Karpas-422 (cell line): ENCODE measurements at regions not wholly inside any gene's neighbourhood (a gene's known extent, or its start where the extent isn't known, plus 50 kb on each side); places are given as distances from the start of the nearest gene placed in this dataset.
A peak's percentile ranks its signal among the peaks of the same experiment; 100 is the strongest.

Source experiments
- DNase-seq: peaks from one replicate; pipeline ENCODE4 v3.0.0-alpha.2; 2015
- H2AFZ ChIP-seq: fragments of 200-600 bp; sonication (generic); 2 replicates; pipeline ENCODE4 v1.6.1; 2014; ENCODE audit warnings: antibody characterized with exemption, low read length, mixed read lengths
- H3K27ac ChIP-seq: fragments of 200-600 bp; sonication (generic); 2 replicates; pipeline ENCODE4 v1.5.1; 2014; ENCODE audit warnings: mild to moderate bottlenecking, low read length, moderate library complexity
- H3K27me3 ChIP-seq: fragments of 200-600 bp; sonication (generic); 2 replicates; pipeline ENCODE4 v1.6.1; 2014; ENCODE audit warnings: low read length, mixed read lengths
- H3K36me3 ChIP-seq: fragments of 200-600 bp; sonication (generic); 2 replicates; pipeline ENCODE4 v1.6.1; 2014; ENCODE audit warnings: low read length, mixed read lengths; ENCODE audit not compliant: insufficient read depth
- H3K4me1 ChIP-seq: fragments of 200-600 bp; sonication (generic); 2 replicates; pipeline ENCODE4 v1.6.1; 2014; ENCODE audit warnings: mild to moderate bottlenecking, low read length, mixed read lengths
- H3K4me2 ChIP-seq: fragments of 200-600 bp; sonication (generic); 2 replicates; pipeline ENCODE4 v1.6.1; 2014; ENCODE audit warnings: low read length, low read depth, mild to moderate bottlenecking; ENCODE audit not compliant: poor library complexity, severe bottlenecking
- H3K4me3 ChIP-seq: fragments of 200-600 bp; sonication (generic); 2 replicates; pipeline ENCODE4 v1.5.1; 2014; ENCODE audit warnings: mild to moderate bottlenecking, antibody characterized with exemption, low read length, mixed read lengths
- H3K79me2 ChIP-seq: fragments of 200-600 bp; sonication (generic); 2 replicates; pipeline ENCODE4 v1.6.1; 2014; ENCODE audit warnings: mild to moderate bottlenecking, low read length, mixed read lengths
- H3K9ac ChIP-seq: fragments of 200-600 bp; sonication (generic); 2 replicates; pipeline ENCODE4 v1.6.0; 2014; ENCODE audit warnings: low read length
- H3K9me2 ChIP-seq: fragments of 200-600 bp; sonication (generic), shearing (Covaris generic); replicated peaks from 2 replicates; pipeline ENCODE4 v1.6.0; 2014; ENCODE audit warnings: mild to moderate bottlenecking, low read length, moderate library complexity; ENCODE audit not compliant: insufficient read depth
- H3K9me3 ChIP-seq: fragments of 300-700, 200-600 bp; sonication (generic); 2 replicates; pipeline ENCODE4 v1.6.1; 2014; ENCODE audit warnings: low read length, mixed read lengths
- H4K20me1 ChIP-seq: fragments of 200-600 bp; sonication (generic); 2 replicates; pipeline ENCODE4 v1.6.1; 2014; ENCODE audit warnings: mild to moderate bottlenecking, antibody characterized with exemption, low read length, low read depth; ENCODE audit not compliant: insufficient read depth

- Histone ChIP-seq H3K4me3 (no peak overlapping the region), H4K20me1 (no peaks in the 10 kb centered on the region), H3K9ac (no peak overlapping the region), H3K36me3 (no peaks in the 10 kb centered on the region), H3K79me2 (no peaks in the 10 kb centered on the region), H2AFZ (no peak overlapping the region), H3K9me3 (no peaks in the 10 kb centered on the region), H3K27ac (no peak overlapping the region), H3K9me2 (no peaks in the 10 kb centered on the region), H3K4me1 (no peaks in the 10 kb centered on the region), H3K4me2 (no peak overlapping the region), H3K27me3 (no peaks in the 10 kb centered on the region; the same call in 1 of the 2 replicates)
- no peak for DNase-seq
These were observed 180.0 kb upstream of the LNX1 start for GRCh38 chr4:53771326-53771725.

- no peak overlapping the region for H3K4me2 ChIP-seq
- no peaks in the 10 kb centered on the region for H3K36me3 ChIP-seq
- no peaks in the 10 kb centered on the region for H4K20me1 ChIP-seq
- H3K9ac ChIP-seq = no peak overlapping the region
- no peaks in the 10 kb centered on the region for H3K4me1 ChIP-seq
- no peak overlapping the region for H3K4me3 ChIP-seq
- H3K9me2 ChIP-seq = no peaks in the 10 kb centered on the region
- no peak overlapping the region for H3K27ac ChIP-seq
- H3K79me2 ChIP-seq = no peaks in the 10 kb centered on the region
- no peaks in the 10 kb centered on the region; the same call in 1 of the 2 replicates for H3K27me3 ChIP-seq
- H3K9me3 ChIP-seq = no peaks in the 10 kb centered on the region
- H2AFZ ChIP-seq = no peak overlapping the region
- DNase-seq = no peak
These were observed 176.2 kb upstream of the LNX1 start for GRCh38 chr4:53767482-53767881.

DNA sequence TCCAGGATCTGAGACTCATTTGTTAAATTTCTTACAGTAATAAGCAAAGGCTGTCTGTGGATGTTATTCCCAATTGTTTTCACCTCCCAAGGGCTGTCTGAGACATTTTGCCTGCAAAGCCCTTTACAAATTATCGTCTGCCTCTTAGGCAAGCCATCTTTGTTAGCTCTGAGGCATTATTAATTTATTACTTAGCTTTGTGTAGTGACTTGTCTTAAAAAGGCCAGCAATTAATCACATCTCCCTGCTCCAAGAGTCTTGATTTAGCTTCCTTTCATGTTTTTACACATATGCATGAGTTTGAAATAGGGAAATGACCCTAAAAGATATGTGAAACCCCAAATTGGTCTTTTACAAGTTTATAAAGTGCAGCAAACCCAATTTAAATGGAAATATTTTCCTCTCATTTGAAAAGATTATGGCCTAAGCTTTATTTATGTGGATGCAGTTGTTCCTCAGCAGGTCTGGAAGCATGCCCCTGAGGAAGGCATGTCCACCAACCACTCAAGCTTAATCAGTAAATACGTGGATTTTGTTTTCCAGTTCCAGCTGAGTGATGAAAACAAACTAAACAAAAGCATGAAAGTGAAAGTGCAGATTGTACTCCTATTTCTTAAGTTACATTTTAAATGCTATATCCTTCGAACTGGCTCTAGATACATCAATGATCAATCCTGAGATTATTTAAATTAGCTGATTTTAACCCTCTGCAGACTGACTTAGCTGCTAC is 173.6 kb upstream of the LNX1 start:
- no peaks in the 10 kb centered on the region for H3K4me1 ChIP-seq
- H3K9ac ChIP-seq = no peak overlapping the region
- no peaks in the 10 kb centered on the region for H3K36me3 ChIP-seq
- no peak overlapping the region for H2AFZ ChIP-seq
- no peak for DNase-seq
- no peak overlapping the region for H3K4me2 ChIP-seq
- H4K20me1 ChIP-seq = no peaks in the 10 kb centered on the region
- no peaks in the 10 kb centered on the region for H3K9me3 ChIP-seq
- H3K27me3 ChIP-seq = no peaks in the 10 kb centered on the region
- H3K9me2 ChIP-seq = no peaks in the 10 kb centered on the region
- H3K4me3 ChIP-seq = no peak overlapping the region
- no peak overlapping the region for H3K27ac ChIP-seq
- no peaks in the 10 kb centered on the region for H3K79me2 ChIP-seq

- Histone ChIP-seq H3K9me2 (no peaks in the 10 kb centered on the region), H3K4me1 (no peaks in the 10 kb centered on the region), H4K20me1 (no peaks in the 10 kb centered on the region)
These were observed 172.7 kb upstream of the LNX1 start for GRCh38 chr4:53763813-53764597.

GRCh38 chr4:53755656-53756055 is 164.4 kb upstream of the LNX1 start:
- H4K20me1 ChIP-seq = no peaks in the 10 kb centered on the region
- H3K4me2 ChIP-seq = no peak overlapping the region
- DNase-seq = no peak
- no peaks in the 10 kb centered on the region for H3K27me3 ChIP-seq
- H3K4me1 ChIP-seq = no peaks in the 10 kb centered on the region
- H3K36me3 ChIP-seq = no peaks in the 10 kb centered on the region; the same call in 1 of the 2 replicates
- H3K27ac ChIP-seq = no peak overlapping the region
- no peaks in the 10 kb centered on the region for H3K9me2 ChIP-seq
- H3K79me2 ChIP-seq = no peaks in the 10 kb centered on the region
- no peak overlapping the region for H3K4me3 ChIP-seq
- H3K9me3 ChIP-seq = no peaks in the 10 kb centered on the region
- no peak overlapping the region for H2AFZ ChIP-seq
- H3K9ac ChIP-seq = no peak overlapping the region

More at GRCh38 chr4:53763813-53764597, 172.7 kb upstream of the LNX1 start:
- Histone ChIP-seq H3K4me3 (no peak overlapping the region), H2AFZ (no peak overlapping the region), H3K36me3 (no peaks in the 10 kb centered on the region), H3K4me2 (no peak overlapping the region), H3K27me3 (no peaks in the 10 kb centered on the region), H3K27ac (no peak overlapping the region), H3K9ac (no peak overlapping the region), H3K79me2 (no peaks in the 10 kb centered on the region), H3K9me3 (no peaks in the 10 kb centered on the region)
- DNase-seq = no peak

DNA sequence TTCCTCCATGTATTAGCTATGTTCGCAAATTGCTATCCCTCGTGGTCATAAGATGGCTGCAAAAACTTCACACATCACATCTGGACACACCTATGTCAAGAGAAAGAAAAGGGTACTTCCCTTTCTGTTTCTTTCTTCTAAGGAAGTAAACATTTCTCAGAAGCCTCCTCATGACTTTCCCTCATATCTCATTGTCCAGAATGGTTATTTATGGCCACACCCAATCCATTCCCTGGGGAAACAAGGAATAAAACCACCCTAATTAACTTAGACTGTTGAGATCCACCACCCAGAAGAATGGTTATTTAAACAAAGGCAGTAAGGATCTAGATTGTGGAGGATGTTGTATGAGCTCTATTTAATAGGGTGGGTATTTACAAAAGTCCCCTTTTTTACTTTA is 160.8 kb upstream of the LNX1 start:
- Histone ChIP-seq H3K9ac (no peak overlapping the region), H3K4me2 (no peak overlapping the region), H2AFZ (no peak overlapping the region), H3K4me3 (no peak overlapping the region), H4K20me1 (no peaks in the 10 kb centered on the region), H3K4me1 (peaks cover 22% of the 10 kb centered on the region), H3K79me2 (no peaks in the 10 kb centered on the region), H3K9me2 (no peaks in the 10 kb centered on the region), H3K9me3 (no peaks in the 10 kb centered on the region), H3K36me3 (no peaks in the 10 kb centered on the region; the same call in 1 of the 2 replicates), H3K27me3 (no peaks in the 10 kb centered on the region), H3K27ac (no peak overlapping the region)
- DNase-seq = no peak

DNA sequence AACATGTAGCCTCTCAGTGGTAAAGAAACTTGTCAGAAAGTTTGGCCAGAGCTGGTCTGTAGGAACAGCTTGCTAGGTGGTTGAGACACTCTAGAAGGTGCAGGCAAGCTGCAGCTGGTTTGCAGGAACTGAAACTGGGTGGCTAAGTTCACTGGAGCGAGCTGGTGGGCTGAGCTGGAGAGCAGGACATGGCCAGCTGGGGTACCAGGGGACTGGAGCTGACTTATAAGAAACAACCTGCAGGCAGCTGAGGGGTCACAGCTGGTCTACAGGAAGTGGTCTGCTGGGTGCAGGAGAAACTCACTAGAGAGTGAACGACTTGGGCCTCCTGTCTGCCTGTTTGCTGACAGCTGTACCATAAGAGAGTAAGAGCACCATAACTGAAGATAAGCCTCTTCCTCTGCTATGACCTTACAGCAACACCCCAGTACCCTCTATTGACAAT is 157.1 kb upstream of the LNX1 start:
- DNase-seq = peak; percentile 95
- H3K9ac ChIP-seq = no peak overlapping the region
- no peak overlapping the region for H2AFZ ChIP-seq
- peak overlapping the region; percentile 45 for H3K4me2 ChIP-seq
- no peaks in the 10 kb centered on the region for H3K9me2 ChIP-seq
- no peaks in the 10 kb centered on the region for H3K79me2 ChIP-seq
- no peaks in the 10 kb centered on the region for H3K9me3 ChIP-seq
- H3K27me3 ChIP-seq = no peaks in the 10 kb centered on the region
- no peaks in the 10 kb centered on the region for H4K20me1 ChIP-seq
- peak overlapping the region; percentile 80 for H3K27ac ChIP-seq
- no peaks in the 10 kb centered on the region for H3K36me3 ChIP-seq
- H3K4me1 ChIP-seq = peaks cover 53% of the 10 kb centered on the region
- H3K4me3 ChIP-seq = no peak overlapping the region

- Histone ChIP-seq H3K9me3 (no peaks in the 10 kb centered on the region), H3K27ac (peak overlapping the region; percentile 58; the same call in 1 of the 2 replicates), H3K36me3 (no peaks in the 10 kb centered on the region), H3K4me1 (peaks cover 53% of the 10 kb centered on the region), H3K4me2 (peak overlapping the region; percentile 45), H3K27me3 (no peaks in the 10 kb centered on the region), H3K9me2 (no peaks in the 10 kb centered on the region), H2AFZ (no peak overlapping the region), H3K9ac (no peak overlapping the region), H3K4me3 (0 out of 2 replicates have a peak overlapping the region, but pooled peaks have one; percentile 3), H4K20me1 (no peaks in the 10 kb centered on the region), H3K79me2 (no peaks in the 10 kb centered on the region)
- no peak for DNase-seq
These were observed 156.1 kb upstream of the LNX1 start for GRCh38 chr4:53747401-53747800.
